ENCODE measurements at regions not wholly inside any gene's neighbourhood (a gene's known extent, or its start where the extent isn't known, plus 50 kb on each side); places are given as distances from the start of the nearest gene placed in this dataset.

- TF ChIP-seq CHD7 (IDR thresholded peaks at IDR 0.05; ENCODE audit: insufficient replicate concordance, low read length) (no peak), ASH2L (IDR thresholded peaks at IDR 0.05; ENCODE audit: low read length) (no peak), POU5F1 (IDR thresholded peaks at IDR 0.05; ENCODE audit: low read depth, low read length) (no peak), TAF7 (optimal IDR thresholded peaks at IDR 0.05; ENCODE audit: borderline replicate concordance, low read depth, low read length) (no peak), CHD2 (IDR thresholded peaks at IDR 0.05; ENCODE audit: low read length) (no peak), YY1 (IDR thresholded peaks at IDR 0.05; ENCODE audit: low read depth, low read length) (no peak), RFX5 (IDR thresholded peaks at IDR 0.05; ENCODE audit: borderline replicate concordance, low read depth, low read length) (no peak), EGR1 (IDR thresholded peaks at IDR 0.05; ENCODE audit: borderline replicate concordance, low read depth, low read length) (no peak), RAD21 (IDR thresholded peaks at IDR 0.05 in 1 of 2, conservative IDR thresholded peaks at IDR 0.05 in 1 of 2; ENCODE audit: low read depth in 2 of 2, low read length in 2 of 2) (no peak), BCL11A (IDR thresholded peaks at IDR 0.05; ENCODE audit: low read depth in 2 of 2, low read length in 2 of 2) (no peak), PHF8 (conservative IDR thresholded peaks at IDR 0.05; ENCODE audit: low read depth, low read length) (no peak)
Observed at GRCh38 chr15:47844437-47844836, 127.1 kb downstream of the SEMA6D start (continued).
